Naive thymus-derived CD8-positive, alpha-beta T cell (primary cell): ENCODE measurements at regions not wholly inside any gene's neighbourhood (a gene's known extent, or its start where the extent isn't known, plus 50 kb on each side); places are given as distances from the start of the nearest gene placed in this dataset.
"Not testable (repeated sequence)": the region's sequence is repeated elsewhere in the genome, so short reads cannot be mapped to it uniquely, and the experiment has no call there.

Experiments
- ATAC-seq, 2 donors: fragments of 150-1000 bp; cut with Tn5 transposase in 1 of 2; sonication (Bioruptor Pico), chemical (Tn5 transposase) in 1 of 2; 1 replicate in 1 of 2; 2 replicates in 1 of 2; pipeline ENCODE4 v1.10.0; 2021; ENCODE audit warnings: mild to moderate bottlenecking in 2 of 2, moderate library complexity in 2 of 2
- POLR2A ChIA-PET: fragments of 350-600 bp; sonication (Branson Sonifier 250); formaldehyde crosslinking; loops from one replicate; lab custom pipeline; 2021; ENCODE audit warnings: antibody characterized with exemption; lab: Charles Lee
- DNase-seq, 10 donors: peaks; one replicate each; pipeline versions ENCODE4 v3.0.0 to v3.0.0-alpha.2; 2020 to 2022
- H3K27ac Mint-ChIP-seq, 10 donors: one replicate each; pipeline ENCODE4 v1.8.0; 2020 to 2022; ENCODE audit warnings: mild to moderate bottlenecking in 10 of 10, mixed read lengths in 10 of 10, moderate library complexity in 4 of 10, inconsistent platforms in 1 of 10
- H3K27me3 Mint-ChIP-seq, 5 donors: one replicate each; pipeline ENCODE4 v1.8.0; 2021 to 2022; ENCODE audit warnings: mixed read lengths in 5 of 5
- H3K36me3 Mint-ChIP-seq, 3 donors: one replicate each; pipeline ENCODE4 v1.8.0; 2020 to 2022; ENCODE audit warnings: mixed read lengths in 3 of 3, mild to moderate bottlenecking in 2 of 3, inconsistent platforms in 1 of 3
- H3K4me1 Mint-ChIP-seq, 4 donors: one replicate each; pipeline ENCODE4 v1.8.0; 2021 to 2022; ENCODE audit warnings: mixed read lengths in 4 of 4
- H3K4me3 Mint-ChIP-seq, 10 donors: one replicate each; pipeline ENCODE4 v1.8.0; 2020 to 2022; ENCODE audit warnings: mild to moderate bottlenecking in 10 of 10, mixed read lengths in 10 of 10, moderate library complexity in 6 of 10, inconsistent platforms in 1 of 10
- H3K9me3 Mint-ChIP-seq, 9 donors: one replicate each; pipeline ENCODE4 v1.8.0; 2020 to 2022; ENCODE audit warnings: mixed read lengths in 9 of 9, mild to moderate bottlenecking in 3 of 9, inconsistent platforms in 1 of 9, moderate library complexity in 1 of 9

- DNase-seq, result no peak
- ATAC-seq, result no peak
- H3K27me3 Mint-ChIP-seq, result peaks cover 0 to 4% (median 0%) of the 10 kb centered on the region in 5 donors
- H3K36me3 Mint-ChIP-seq, result no peaks in the 10 kb centered on the region
- no peak overlapping the region for H3K4me3 Mint-ChIP-seq
- POLR2A ChIA-PET, result no interaction called here
- no peak overlapping the region for H3K27ac Mint-ChIP-seq
- H3K4me1 Mint-ChIP-seq, result no peaks in the 10 kb centered on the region
- H3K9me3 Mint-ChIP-seq, result peaks cover 0 to 18% (median 7%) of the 10 kb centered on the region in 9 donors
Observed at GRCh38 chr6:102761872-102762271, 1368.4 kb downstream of the GRIK2 start.

DNA sequence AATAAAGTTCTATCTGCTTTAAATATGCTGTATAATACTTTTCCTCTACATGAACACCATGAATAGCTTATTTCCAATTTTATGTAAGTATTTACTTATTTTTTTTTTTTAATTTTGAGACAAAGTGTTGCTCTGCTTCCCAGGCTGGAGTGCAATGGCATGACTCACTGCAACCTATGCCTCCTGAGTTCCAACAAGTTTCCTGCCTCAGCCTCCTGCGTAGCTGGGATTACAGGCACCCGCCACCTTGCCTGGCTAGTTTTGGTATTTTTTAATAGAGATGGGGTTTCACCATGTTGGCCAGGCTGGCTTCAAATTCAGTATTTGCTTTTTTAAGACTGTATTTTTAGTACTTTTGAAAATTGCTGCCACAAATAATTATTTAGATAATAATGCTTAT, 1365.9 kb downstream of the GRIK2 start:
- Mint-ChIP-seq H3K36me3 (no peaks in the 10 kb centered on the region), H3K4me3 (no peak overlapping the region), H3K27me3 (peaks cover 0 to 4% (median 0%) of the 10 kb centered on the region in 5 donors), H3K27ac (no peak overlapping the region), H3K4me1 (no peaks in the 10 kb centered on the region), H3K9me3 (peaks cover 0 to 12% (median 8%) of the 10 kb centered on the region in 9 donors)
- ATAC-seq (no peak), DNase-seq (no peak)
- POLR2A ChIA-PET, result no interaction called here

- H3K27ac Mint-ChIP-seq, H3K36me3 Mint-ChIP-seq, H3K4me3 Mint-ChIP-seq, H3K27me3 Mint-ChIP-seq, H3K4me1 Mint-ChIP-seq, DNase-seq, ATAC-seq, POLR2A ChIA-PET: not testable (repeated sequence)
- H3K9me3 Mint-ChIP-seq, result peaks cover 0 to 12% (median 4%) of the 10 kb centered on the region in 9 donors
Observed at GRCh38 chr6:102758536-102758935, 1365.0 kb downstream of the GRIK2 start.

- Mint-ChIP-seq H3K9me3 (peaks cover 0 to 8% (median 0%) of the 10 kb centered on the region in 9 donors), H3K27ac (no peak overlapping the region), H3K4me3 (no peak overlapping the region), H3K27me3 (no peaks in the 10 kb centered on the region), H3K4me1 (no peaks in the 10 kb centered on the region), H3K36me3 (no peaks in the 10 kb centered on the region)
- DNase-seq, result no peak
- ATAC-seq, result no peak
- POLR2A ChIA-PET, result no interaction called here
Observed at GRCh38 chr6:102749210-102749971, 1355.9 kb downstream of the GRIK2 start.

- peaks cover 0 to 8% (median 0%) of the 10 kb centered on the region in 9 donors for H3K9me3 Mint-ChIP-seq
- H3K4me3 Mint-ChIP-seq, result no peak overlapping the region
- no peaks in the 10 kb centered on the region for H3K36me3 Mint-ChIP-seq
- H3K27ac Mint-ChIP-seq, result no peak overlapping the region
- no peaks in the 10 kb centered on the region for H3K27me3 Mint-ChIP-seq
- POLR2A ChIA-PET, result no interaction called here
- ATAC-seq (no peak), DNase-seq (no peak)
- H3K4me1 Mint-ChIP-seq, result no peaks in the 10 kb centered on the region
Observed at GRCh38 chr6:102746941-102747340, 1353.4 kb downstream of the GRIK2 start.

- H3K4me1 Mint-ChIP-seq, result no peaks in the 10 kb centered on the region
- POLR2A ChIA-PET, result no interaction called here
- no peak overlapping the region for H3K27ac Mint-ChIP-seq
- H3K4me3 Mint-ChIP-seq, result no peak overlapping the region
- ATAC-seq (no peak), DNase-seq (no peak)
- H3K36me3 Mint-ChIP-seq, result no peaks in the 10 kb centered on the region
- H3K27me3 Mint-ChIP-seq, result no peaks in the 10 kb centered on the region
- peaks cover 0 to 4% (median 0%) of the 10 kb centered on the region in 9 donors for H3K9me3 Mint-ChIP-seq
Observed at GRCh38 chr6:102742754-102743356, 1349.3 kb downstream of the GRIK2 start.

DNA sequence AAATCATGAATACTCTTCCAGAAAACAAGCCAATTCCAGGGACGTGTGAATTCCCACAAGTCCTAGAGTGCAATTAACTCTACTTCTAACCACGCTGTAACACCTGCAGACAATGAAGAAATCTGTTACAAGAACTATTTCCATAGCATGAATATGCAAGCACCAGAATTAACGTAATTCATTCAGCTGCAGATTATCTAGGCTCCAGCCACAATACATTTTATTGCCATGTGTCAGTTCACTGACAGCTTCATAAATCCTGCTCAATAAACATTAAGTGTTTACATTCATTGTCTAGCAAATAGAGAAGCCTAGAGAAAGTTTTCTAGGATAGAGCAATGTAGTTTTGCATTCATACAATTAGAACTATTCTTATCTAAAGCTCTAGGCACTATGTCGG, 1348.5 kb downstream of the GRIK2 start:
- Mint-ChIP-seq H3K4me3 (no peak overlapping the region), H3K36me3 (no peaks in the 10 kb centered on the region), H3K4me1 (no peaks in the 10 kb centered on the region), H3K27me3 (no peaks in the 10 kb centered on the region), H3K27ac (no peak overlapping the region), H3K9me3 (peaks cover 0 to 3% (median 0%) of the 10 kb centered on the region in 9 donors)
- ATAC-seq (no peak), DNase-seq (no peak)
- POLR2A ChIA-PET, result no interaction called here

DNA sequence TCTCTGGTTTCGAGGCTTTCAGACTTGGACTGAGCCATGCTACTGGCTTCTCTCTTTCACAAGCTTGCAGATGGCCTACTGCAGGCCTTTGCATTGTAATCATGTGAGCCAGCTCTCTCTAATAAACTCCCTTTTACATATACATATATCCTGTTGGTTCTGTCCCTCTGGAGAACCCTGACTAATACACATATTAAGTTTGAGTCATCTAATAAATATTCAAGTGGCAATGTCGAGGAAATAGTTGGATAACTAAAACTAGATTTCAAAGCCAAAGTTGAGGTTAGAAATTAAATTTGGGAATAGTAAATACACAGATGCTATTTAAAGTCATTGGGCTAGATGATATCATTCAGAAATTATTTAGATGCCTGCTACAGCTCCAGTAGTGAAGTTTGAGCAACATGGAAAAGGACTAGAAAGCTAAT, 1343.4 kb downstream of the GRIK2 start:
- POLR2A ChIA-PET, result no interaction called here
- Mint-ChIP-seq H3K27ac (no peak overlapping the region), H3K36me3 (no peaks in the 10 kb centered on the region), H3K4me3 (no peak overlapping the region), H3K9me3 (peaks cover 0 to 16% (median 0%) of the 10 kb centered on the region in 9 donors), H3K27me3 (no peaks in the 10 kb centered on the region), H3K4me1 (no peaks in the 10 kb centered on the region)
- DNase-seq (no peak), ATAC-seq (no peak)

GRCh38 chr6:102732898-102733297, 1339.4 kb downstream of the GRIK2 start:
- DNase-seq (no peak), ATAC-seq (no peak)
- no peaks in the 10 kb centered on the region for H3K27me3 Mint-ChIP-seq
- peaks cover 0 to 17% (median 5%) of the 10 kb centered on the region in 9 donors for H3K9me3 Mint-ChIP-seq
- no peaks in the 10 kb centered on the region for H3K36me3 Mint-ChIP-seq
- no peak overlapping the region for H3K27ac Mint-ChIP-seq
- H3K4me1 Mint-ChIP-seq, result no peaks in the 10 kb centered on the region
- POLR2A ChIA-PET, result no interaction called here
- no peak overlapping the region for H3K4me3 Mint-ChIP-seq

DNA sequence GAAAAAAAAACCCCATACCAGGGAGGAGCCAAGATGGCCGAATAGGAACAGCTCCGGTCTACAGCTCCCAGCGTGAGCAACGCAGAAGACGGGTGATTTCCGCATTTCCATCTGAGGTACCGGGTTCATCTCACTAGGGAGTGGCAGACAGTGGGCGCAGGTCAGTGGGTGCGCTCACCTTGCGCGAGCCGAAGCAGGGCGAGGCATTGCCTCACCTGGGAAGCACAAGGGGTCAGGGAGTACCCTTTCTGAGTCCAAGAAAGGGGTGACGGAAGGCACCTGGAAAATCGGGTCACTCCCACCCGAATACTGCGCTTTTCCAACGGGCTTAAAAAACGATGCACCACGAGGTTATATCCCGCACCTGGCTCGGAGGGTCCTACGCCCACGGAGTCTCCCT, 1328.6 kb downstream of the GRIK2 start:
- H3K36me3 Mint-ChIP-seq, H3K27ac Mint-ChIP-seq, ATAC-seq, H3K4me1 Mint-ChIP-seq, H3K9me3 Mint-ChIP-seq, H3K4me3 Mint-ChIP-seq, H3K27me3 Mint-ChIP-seq, POLR2A ChIA-PET, DNase-seq: not testable (repeated sequence)

GRCh38 chr6:102717737-102718456, 1324.4 kb downstream of the GRIK2 start:
- Mint-ChIP-seq H3K27ac (no peak overlapping the region), H3K4me1 (no peaks in the 10 kb centered on the region), H3K4me3 (no peak overlapping the region), H3K36me3 (no peaks in the 10 kb centered on the region), H3K27me3 (no peaks in the 10 kb centered on the region), H3K9me3 (peaks cover 0 to 6% (median 0%) of the 10 kb centered on the region in 9 donors)
- no peak for ATAC-seq
- POLR2A ChIA-PET, result no interaction called here
- no peak for DNase-seq

DNA sequence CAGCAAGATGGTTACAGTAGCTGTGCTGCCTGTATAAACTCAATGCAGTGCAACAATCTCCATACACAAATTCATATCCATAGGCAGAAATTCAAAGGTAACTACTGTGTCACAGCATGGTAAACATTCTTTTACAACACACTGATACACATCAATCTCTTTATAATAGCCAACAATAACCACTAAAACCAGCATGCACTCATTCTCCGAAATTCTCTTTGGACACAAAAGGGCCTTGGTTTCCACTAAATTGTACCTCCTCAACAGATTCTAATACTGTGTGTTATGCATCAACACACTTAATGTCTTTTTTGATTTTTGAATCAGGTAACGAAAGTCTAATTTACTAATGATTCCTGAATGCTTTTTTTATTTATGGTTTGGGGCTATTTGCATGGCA, 1323.7 kb downstream of the GRIK2 start:
- Mint-ChIP-seq H3K4me3 (no peak overlapping the region), H3K36me3 (no peaks in the 10 kb centered on the region), H3K4me1 (no peaks in the 10 kb centered on the region), H3K9me3 (peaks cover 0 to 6% (median 0%) of the 10 kb centered on the region in 9 donors), H3K27me3 (no peaks in the 10 kb centered on the region), H3K27ac (no peak overlapping the region)
- POLR2A ChIA-PET, result no interaction called here
- ATAC-seq (no peak), DNase-seq (no peak)

- Mint-ChIP-seq H3K4me3 (no peak overlapping the region), H3K36me3 (no peaks in the 10 kb centered on the region), H3K27me3 (no peaks in the 10 kb centered on the region), H3K9me3 (peaks cover 0 to 9% (median 0%) of the 10 kb centered on the region in 9 donors), H3K4me1 (no peaks in the 10 kb centered on the region), H3K27ac (no peak overlapping the region)
- POLR2A ChIA-PET, result no interaction called here
- no peak for DNase-seq
- ATAC-seq, result no peak
Observed at GRCh38 chr6:102701019-102701418, 1307.5 kb downstream of the GRIK2 start.
